ENCODE measurements at regions not wholly inside any gene's neighbourhood (a gene's known extent, or its start where the extent isn't known, plus 50 kb on each side); places are given as distances from the start of the nearest gene placed in this dataset.

- H3K36me3 ChIP-seq (ENCODE audit: insufficient read depth, low read length), result no peaks in the 10 kb centered on the region
- no peak overlapping the region for H2AFZ ChIP-seq (ENCODE audit: low read length, unreplicated experiment)
- H3K27ac ChIP-seq (ENCODE audit: low read depth, low read length), result no peak overlapping the region
- H3K4me1 ChIP-seq (ENCODE audit: control insufficient read depth, insufficient read depth, low read length, unreplicated experiment), result no peaks in the 10 kb centered on the region
- H3K79me2 ChIP-seq (ENCODE audit: control insufficient read depth, insufficient read depth, low read length, unreplicated experiment), result no peaks in the 10 kb centered on the region
- no peak overlapping the region for H3K4me3 ChIP-seq (ENCODE audit: low read depth, low read length)
- H3K27me3 ChIP-seq (ENCODE audit: insufficient read depth, low read length), result peaks cover 4% of the 10 kb centered on the region; the same call in 1 of the 2 replicates
These were observed 136.4 kb upstream of the COPS8 start for GRCh38 chr2:236949089-236949905.

GRCh38 chr2:236951830-236952475, 133.7 kb upstream of the COPS8 start:
- peaks cover 26% of the 10 kb centered on the region for H3K27me3 ChIP-seq (ENCODE audit: insufficient read depth, low read length)
- H3K36me3 ChIP-seq (ENCODE audit: insufficient read depth, low read length), result no peaks in the 10 kb centered on the region
- H3K79me2 ChIP-seq (ENCODE audit: control insufficient read depth, insufficient read depth, low read length, unreplicated experiment), result no peaks in the 10 kb centered on the region
- H3K4me1 ChIP-seq (ENCODE audit: control insufficient read depth, insufficient read depth, low read length, unreplicated experiment), result no peaks in the 10 kb centered on the region
- no peak overlapping the region for H3K27ac ChIP-seq (ENCODE audit: low read depth, low read length)
- no peak overlapping the region for H3K4me3 ChIP-seq (ENCODE audit: low read depth, low read length)
- H2AFZ ChIP-seq (ENCODE audit: low read length, unreplicated experiment), result no peak overlapping the region

GRCh38 chr2:236954641-236955040, 131.0 kb upstream of the COPS8 start:
- no peaks in the 10 kb centered on the region for H3K79me2 ChIP-seq (ENCODE audit: control insufficient read depth, insufficient read depth, low read length, unreplicated experiment)
- no peak overlapping the region for H2AFZ ChIP-seq (ENCODE audit: low read length, unreplicated experiment)
- no peak overlapping the region for H3K4me3 ChIP-seq (ENCODE audit: low read depth, low read length)
- H3K36me3 ChIP-seq (ENCODE audit: insufficient read depth, low read length), result no peaks in the 10 kb centered on the region
- H3K27ac ChIP-seq (ENCODE audit: low read depth, low read length), result no peak overlapping the region
- H3K4me1 ChIP-seq (ENCODE audit: control insufficient read depth, insufficient read depth, low read length, unreplicated experiment), result no peaks in the 10 kb centered on the region
- H3K27me3 ChIP-seq (ENCODE audit: insufficient read depth, low read length), result peaks cover 36% of the 10 kb centered on the region

GRCh38 chr2:236955521-236956030, 130.1 kb upstream of the COPS8 start:
- Histone ChIP-seq H3K27ac (ENCODE audit: low read depth, low read length) (no peak overlapping the region), H3K4me1 (ENCODE audit: control insufficient read depth, insufficient read depth, low read length, unreplicated experiment) (no peaks in the 10 kb centered on the region), H2AFZ (ENCODE audit: low read length, unreplicated experiment) (no peak overlapping the region), H3K36me3 (ENCODE audit: insufficient read depth, low read length) (no peaks in the 10 kb centered on the region), H3K79me2 (ENCODE audit: control insufficient read depth, insufficient read depth, low read length, unreplicated experiment) (no peaks in the 10 kb centered on the region), H3K4me3 (ENCODE audit: low read depth, low read length) (no peak overlapping the region), H3K27me3 (ENCODE audit: insufficient read depth, low read length) (peaks cover 36% of the 10 kb centered on the region)

- peaks cover 34% of the 10 kb centered on the region for H3K27me3 ChIP-seq (ENCODE audit: insufficient read depth, low read length)
- H3K4me1 ChIP-seq (ENCODE audit: control insufficient read depth, insufficient read depth, low read length, unreplicated experiment), result no peaks in the 10 kb centered on the region
- H3K79me2 ChIP-seq (ENCODE audit: control insufficient read depth, insufficient read depth, low read length, unreplicated experiment), result no peaks in the 10 kb centered on the region
- no peak overlapping the region for H2AFZ ChIP-seq (ENCODE audit: low read length, unreplicated experiment)
- no peaks in the 10 kb centered on the region for H3K36me3 ChIP-seq (ENCODE audit: insufficient read depth, low read length)
- no peak overlapping the region for H3K27ac ChIP-seq (ENCODE audit: low read depth, low read length)
- no peak overlapping the region for H3K4me3 ChIP-seq (ENCODE audit: low read depth, low read length)
These were observed 129.6 kb upstream of the COPS8 start for GRCh38 chr2:236956031-236956618.

- Histone ChIP-seq H3K4me1 (ENCODE audit: control insufficient read depth, insufficient read depth, low read length, unreplicated experiment) (no peaks in the 10 kb centered on the region), H2AFZ (ENCODE audit: low read length, unreplicated experiment) (no peak overlapping the region), H3K36me3 (ENCODE audit: insufficient read depth, low read length) (no peaks in the 10 kb centered on the region)
These were observed 129.0 kb upstream of the COPS8 start for GRCh38 chr2:236956641-236957040.

DNA sequence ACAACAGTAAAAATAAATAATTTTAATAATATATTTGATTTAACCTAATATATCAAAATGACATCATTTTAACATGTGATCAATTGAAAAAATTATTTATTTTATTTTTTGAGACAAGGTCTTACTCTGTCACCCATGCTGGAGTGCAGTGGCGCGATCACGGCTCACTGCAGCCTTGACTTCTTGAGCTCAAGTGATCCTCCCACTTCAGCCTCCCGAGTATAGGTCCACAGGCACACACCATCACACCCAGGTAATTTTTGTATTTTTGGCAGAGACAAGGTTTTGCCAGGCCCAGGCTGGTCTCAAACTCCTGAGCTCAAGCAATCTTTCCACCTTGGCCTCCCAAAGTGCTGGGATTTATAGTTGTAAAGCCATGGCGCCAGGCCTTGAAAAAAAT, 126.7 kb upstream of the COPS8 start:
- Histone ChIP-seq H2AFZ (ENCODE audit: low read length, unreplicated experiment) (no peak overlapping the region), H3K4me3 (ENCODE audit: low read depth, low read length) (no peak overlapping the region)

More at GRCh38 chr2:236956641-236957040, 129.0 kb upstream of the COPS8 start:
- H3K27ac ChIP-seq (ENCODE audit: low read depth, low read length), result no peak overlapping the region
- no peaks in the 10 kb centered on the region for H3K79me2 ChIP-seq (ENCODE audit: control insufficient read depth, insufficient read depth, low read length, unreplicated experiment)
- H3K27me3 ChIP-seq (ENCODE audit: insufficient read depth, low read length), result peaks cover 32% of the 10 kb centered on the region
- H3K4me3 ChIP-seq (ENCODE audit: low read depth, low read length), result no peak overlapping the region

GRCh38 chr2:236959876-236960275, 125.8 kb upstream of the COPS8 start:
- no peak overlapping the region for H2AFZ ChIP-seq (ENCODE audit: low read length, unreplicated experiment)
- H3K27ac ChIP-seq (ENCODE audit: low read depth, low read length), result no peak overlapping the region
- no peak overlapping the region for H3K4me3 ChIP-seq (ENCODE audit: low read depth, low read length)
- H3K4me1 ChIP-seq (ENCODE audit: control insufficient read depth, insufficient read depth, low read length, unreplicated experiment), result no peaks in the 10 kb centered on the region
- H3K36me3 ChIP-seq (ENCODE audit: insufficient read depth, low read length), result no peaks in the 10 kb centered on the region
- peaks cover 26% of the 10 kb centered on the region for H3K27me3 ChIP-seq (ENCODE audit: insufficient read depth, low read length)
- no peaks in the 10 kb centered on the region for H3K79me2 ChIP-seq (ENCODE audit: control insufficient read depth, insufficient read depth, low read length, unreplicated experiment)

More for the DNA sequence above, 126.7 kb upstream of the COPS8 start:
- Histone ChIP-seq H3K4me1 (ENCODE audit: control insufficient read depth, insufficient read depth, low read length, unreplicated experiment) (no peaks in the 10 kb centered on the region), H3K79me2 (ENCODE audit: control insufficient read depth, insufficient read depth, low read length, unreplicated experiment) (no peaks in the 10 kb centered on the region), H3K27me3 (ENCODE audit: insufficient read depth, low read length) (peaks cover 32% of the 10 kb centered on the region), H3K27ac (ENCODE audit: low read depth, low read length) (no peak overlapping the region), H3K36me3 (ENCODE audit: insufficient read depth, low read length) (no peaks in the 10 kb centered on the region)

DNA sequence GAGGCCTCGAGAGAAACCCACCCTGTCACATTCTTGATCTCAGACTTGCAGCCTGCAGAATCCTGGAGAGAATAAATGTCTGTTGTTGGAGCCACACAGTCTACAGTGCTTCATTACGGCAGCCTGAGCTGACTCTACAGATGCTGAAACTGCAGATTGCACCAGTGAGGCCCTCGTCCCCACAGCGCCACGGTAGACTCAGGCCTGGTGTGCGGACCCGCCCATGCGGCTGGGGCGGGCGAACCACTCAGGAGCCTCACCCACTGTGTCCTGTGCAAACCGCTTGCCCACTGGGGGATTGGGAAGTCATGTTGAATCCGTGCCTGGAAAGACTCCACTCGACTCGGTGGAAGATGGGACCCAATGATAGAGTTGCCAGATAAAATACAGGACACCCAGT, 125.2 kb upstream of the COPS8 start:
- Histone ChIP-seq H3K4me3 (ENCODE audit: low read depth, low read length) (no peak overlapping the region), H2AFZ (ENCODE audit: low read length, unreplicated experiment) (no peak overlapping the region), H3K27ac (ENCODE audit: low read depth, low read length) (no peak overlapping the region), H3K36me3 (ENCODE audit: insufficient read depth, low read length) (no peaks in the 10 kb centered on the region), H3K4me1 (ENCODE audit: control insufficient read depth, insufficient read depth, low read length, unreplicated experiment) (no peaks in the 10 kb centered on the region), H3K79me2 (ENCODE audit: control insufficient read depth, insufficient read depth, low read length, unreplicated experiment) (no peaks in the 10 kb centered on the region), H3K27me3 (ENCODE audit: insufficient read depth, low read length) (peaks cover 23% of the 10 kb centered on the region)

DNA sequence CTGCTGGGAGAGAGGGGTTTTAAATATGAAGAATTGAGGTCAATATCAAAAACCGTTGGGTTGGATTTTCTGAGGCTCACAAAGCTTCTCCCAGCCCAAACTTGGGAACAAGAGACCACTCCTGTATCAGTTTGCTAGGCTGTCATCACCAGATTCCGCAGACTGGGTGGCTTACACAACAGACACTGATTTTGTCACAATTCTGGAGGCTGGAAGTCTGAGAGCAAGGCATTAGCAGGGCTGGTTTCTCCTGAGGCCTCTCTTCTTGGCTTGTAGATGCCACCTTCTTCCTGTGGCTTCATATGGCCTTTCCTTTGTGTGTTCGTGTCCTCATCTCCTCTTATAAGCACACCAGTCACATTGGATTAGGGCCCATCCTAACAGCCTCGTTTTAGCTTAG, 122.9 kb upstream of the COPS8 start:
- Histone ChIP-seq H3K4me1 (ENCODE audit: control insufficient read depth, insufficient read depth, low read length, unreplicated experiment) (no peaks in the 10 kb centered on the region), H3K27me3 (ENCODE audit: insufficient read depth, low read length) (0 out of 2 replicates have a peak, but pooled peaks cover 2% of the 10 kb centered on the region), H3K4me3 (ENCODE audit: low read depth, low read length) (no peak overlapping the region), H3K79me2 (ENCODE audit: control insufficient read depth, insufficient read depth, low read length, unreplicated experiment) (no peaks in the 10 kb centered on the region), H2AFZ (ENCODE audit: low read length, unreplicated experiment) (no peak overlapping the region), H3K36me3 (ENCODE audit: insufficient read depth, low read length) (no peaks in the 10 kb centered on the region), H3K27ac (ENCODE audit: low read depth, low read length) (no peak overlapping the region)
